Stimulated activated CD4-positive, alpha-beta T cell treated with anti-CD3 and anti-CD28 coated beads, TNF-alpha, amount 100 ng/mL, for 1 hour (primary cell): ENCODE measurements at regions not wholly inside any gene's neighbourhood (a gene's known extent, or its start where the extent isn't known, plus 50 kb on each side); places are given as distances from the start of the nearest gene placed in this dataset.
"Not testable (repeated sequence)": the region's sequence is repeated elsewhere in the genome, so short reads cannot be mapped to it uniquely, and the experiment has no call there.

Source experiments
- DNase-seq, 3 donors: peaks; one replicate each; pipeline ENCODE4 v3.0.0-alpha.2; 2020; ENCODE audit warnings: low read depth in 3 of 3, low spot score in 1 of 3

GRCh38 chr2:72031346-72032110, 116.1 kb downstream of the CYP26B1 start:
- no peak for DNase-seq

- DNase-seq: no peak
Measured at GRCh38 chr2:72028996-72029395, 118.7 kb downstream of the CYP26B1 start.

DNA sequence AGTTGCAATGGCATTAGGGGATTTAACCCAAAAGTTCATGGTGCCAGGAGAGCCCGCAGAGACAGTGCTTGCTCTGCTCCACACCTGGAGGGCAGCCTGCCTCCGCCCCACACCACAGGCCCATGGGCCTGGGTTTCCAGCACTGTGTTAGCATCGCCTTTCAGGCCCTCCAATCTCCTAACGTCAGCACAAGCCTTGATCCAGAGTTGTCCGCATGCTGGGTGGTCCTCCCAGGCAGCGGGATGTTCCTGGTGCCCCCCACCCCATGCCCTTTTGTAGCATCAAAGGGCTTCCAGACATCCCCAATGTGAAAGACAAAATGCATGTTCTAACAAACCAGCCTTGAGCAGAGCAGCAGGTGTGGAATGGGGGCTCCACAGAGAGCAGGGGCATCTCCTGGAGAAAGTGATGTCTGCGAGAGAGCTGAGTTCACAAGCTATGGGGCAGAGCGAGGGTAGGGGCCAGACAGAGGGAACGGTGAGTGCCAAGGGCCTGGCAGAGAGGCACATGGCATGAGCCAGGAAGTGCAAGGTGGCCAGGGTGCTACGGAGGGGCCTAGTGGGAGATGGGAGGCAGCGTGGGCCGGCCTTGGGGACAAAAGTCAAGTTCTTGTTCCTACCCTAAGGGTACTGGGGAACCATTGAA, 119.2 kb downstream of the CYP26B1 start:
- no peak for DNase-seq

- DNase-seq: no peak
Measured at GRCh38 chr2:72027426-72028161, 120.1 kb downstream of the CYP26B1 start.

- no peak for DNase-seq
Measured at GRCh38 chr2:72026819-72027425, 120.7 kb downstream of the CYP26B1 start.

GRCh38 chr2:72024451-72025175, 123.0 kb downstream of the CYP26B1 start:
- DNase-seq: no peak

GRCh38 chr2:72023678-72024390, 123.8 kb downstream of the CYP26B1 start:
- DNase-seq: no peak

DNA sequence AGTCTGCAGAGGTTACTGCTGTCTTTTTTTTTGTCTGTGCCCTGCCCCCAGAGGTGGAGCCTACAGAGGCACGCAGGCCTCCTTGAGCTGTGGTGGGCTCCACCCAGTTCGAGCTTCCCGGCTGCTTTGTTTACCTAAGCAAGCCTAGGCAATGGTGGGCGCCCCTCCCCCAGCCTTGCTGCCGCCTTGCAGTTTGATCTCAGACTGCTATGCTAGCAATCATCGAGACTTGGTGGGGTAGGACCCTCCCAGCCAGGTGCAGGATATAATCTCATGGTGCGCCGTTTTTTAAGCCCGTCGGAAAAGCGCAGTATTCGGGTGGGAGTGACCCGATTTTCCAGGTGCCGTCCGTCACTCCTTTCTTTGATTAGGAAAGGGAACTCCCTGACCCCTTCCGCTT, 126.3 kb downstream of the CYP26B1 start:
- DNase-seq: not testable (repeated sequence)

DNA sequence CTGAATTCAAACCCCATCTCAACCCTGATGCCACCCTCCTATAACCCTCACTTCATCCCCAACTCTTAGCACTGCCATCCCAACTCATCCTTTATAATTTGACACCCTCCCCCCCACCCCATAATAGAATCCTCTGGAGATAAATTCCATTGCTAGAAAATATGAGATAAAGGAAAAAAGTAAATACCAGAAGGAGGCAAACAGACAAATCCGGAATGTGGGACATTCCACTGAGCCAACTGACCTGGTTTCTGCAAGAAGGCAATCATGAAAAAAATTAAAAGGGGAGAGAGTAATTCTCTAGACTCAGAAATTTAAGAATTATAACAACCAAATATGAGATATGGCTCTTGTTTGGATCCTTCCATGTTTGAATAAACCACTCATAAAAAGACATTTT, 132.4 kb downstream of the CYP26B1 start:
- DNase-seq: no peak

GRCh38 chr2:72014831-72015230, 132.8 kb downstream of the CYP26B1 start:
- DNase-seq: no peak

- no peak for DNase-seq
Measured at GRCh38 chr2:72013726-72014125, 133.9 kb downstream of the CYP26B1 start.

GRCh38 chr2:72012886-72013574, 134.6 kb downstream of the CYP26B1 start:
- no peak for DNase-seq

- no peak for DNase-seq
Measured at GRCh38 chr2:72011791-72012190, 135.9 kb downstream of the CYP26B1 start.

GRCh38 chr2:72011370-72011689, 136.3 kb downstream of the CYP26B1 start:
- no peak for DNase-seq

GRCh38 chr2:72010647-72011369, 136.9 kb downstream of the CYP26B1 start:
- no peak for DNase-seq

DNA sequence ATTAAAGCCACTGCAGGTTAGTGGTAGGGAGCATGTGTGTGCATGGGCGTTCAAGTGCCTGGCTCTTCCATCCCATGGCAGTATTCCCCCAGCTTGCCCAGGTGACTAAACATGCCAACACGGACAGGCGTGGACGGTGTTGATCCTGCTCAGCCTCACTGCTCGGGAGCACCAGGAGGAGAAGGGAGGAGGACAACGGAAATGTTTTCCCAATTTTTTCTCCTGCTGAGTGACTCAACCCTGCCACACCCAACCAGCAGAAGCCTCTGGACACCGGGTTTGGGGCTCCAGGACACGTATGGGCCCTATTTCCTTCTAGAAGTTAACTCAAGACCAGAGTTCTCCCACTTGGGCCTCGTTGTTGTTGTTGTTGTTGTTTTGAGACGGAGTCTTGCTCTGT, 139.1 kb downstream of the CYP26B1 start:
- DNase-seq: no peak

GRCh38 chr2:72007402-72007801, 140.3 kb downstream of the CYP26B1 start:
- no peak for DNase-seq

DNA sequence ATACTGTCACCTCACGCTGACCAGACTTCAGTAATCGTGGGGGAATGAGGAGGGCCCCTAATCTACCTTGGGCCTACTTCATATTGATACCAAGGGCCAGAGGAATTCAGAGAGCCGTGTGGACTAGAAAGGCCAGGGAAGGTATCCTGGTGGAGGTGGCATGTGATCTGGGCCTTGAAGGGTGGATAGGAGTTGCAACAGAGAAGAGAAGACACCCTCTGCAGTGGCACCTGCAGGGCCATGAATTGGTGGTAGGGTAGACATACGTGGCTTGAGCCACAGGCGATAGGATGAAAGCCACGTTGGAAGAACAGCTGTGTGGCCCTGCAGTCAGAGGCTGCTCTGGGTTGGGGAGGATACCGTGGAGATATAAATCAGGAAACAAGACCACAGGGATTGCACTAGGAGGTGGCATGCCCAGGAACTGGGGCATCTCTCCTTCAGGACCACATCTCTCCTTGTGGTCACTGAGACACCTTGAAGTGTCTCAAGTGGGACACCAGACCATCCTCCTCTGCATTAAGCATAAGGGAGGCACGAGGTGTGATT, 141.4 kb downstream of the CYP26B1 start:
- no peak for DNase-seq

GRCh38 chr2:72004976-72005375, 142.7 kb downstream of the CYP26B1 start:
- DNase-seq: no peak
